Neural cell (in vitro differentiated cells): ENCODE measurements at regions not wholly inside any gene's neighbourhood (a gene's known extent, or its start where the extent isn't known, plus 50 kb on each side); places are given as distances from the start of the nearest gene placed in this dataset.

Source experiments
- H2AFZ ChIP-seq: fragments of 200-600, 300-800 bp; sonication (generic), shearing (Covaris generic); 2 replicates; pipeline ENCODE4 v1.6.0; 2014; ENCODE audit warnings: low read depth, mild to moderate bottlenecking, antibody characterized with exemption, low read length, moderate library complexity
- H3F3A ChIP-seq: fragments of 200-600 bp; shearing (Covaris generic); 2 replicates; pipeline ENCODE4 v1.6.1; 2016; ENCODE audit warnings: mild to moderate bottlenecking, moderate library complexity, mixed read lengths, antibody characterized with exemption, low read length; ENCODE audit not compliant: insufficient read depth, poor library complexity, severe bottlenecking
- H3K27ac ChIP-seq: fragments of 200-600, 300-800 bp; sonication (generic), shearing (Covaris generic); 2 replicates; pipeline ENCODE4 v1.5.1; 2014; ENCODE audit warnings: mild to moderate bottlenecking, low read length, moderate library complexity
- H3K27me3 ChIP-seq: fragments of 300-800, 200-600 bp; sonication (generic), shearing (Covaris generic); 2 replicates; pipeline ENCODE4 v1.6.0; 2014; ENCODE audit warnings: mild to moderate bottlenecking, low read depth, low read length, moderate library complexity; ENCODE audit not compliant: insufficient read depth
- H3K36me3 ChIP-seq: fragments of 300-800, 200-600 bp; sonication (generic), shearing (Covaris generic); 2 replicates; pipeline ENCODE4 v1.5.1; 2014; ENCODE audit warnings: mild to moderate bottlenecking, antibody characterized with exemption, low read length, moderate library complexity; ENCODE audit not compliant: insufficient read depth
- H3K4me2 ChIP-seq: fragments of 300-800, 200-600 bp; sonication (generic), shearing (Covaris generic); 2 replicates; pipeline ENCODE4 v1.6.0; 2014; ENCODE audit warnings: mild to moderate bottlenecking, low read length
- H3K4me3 ChIP-seq: fragments of 300-800, 200-600 bp; sonication (generic), shearing (Covaris generic); 2 replicates; pipeline ENCODE4 v1.5.1; 2014; ENCODE audit warnings: mild to moderate bottlenecking, low read length, moderate library complexity
- H3K79me2 ChIP-seq: fragments of 200-600 bp; shearing (Covaris generic); replicated peaks from 2 replicates; pipeline ENCODE4 v1.6.0; 2014; ENCODE audit warnings: mild to moderate bottlenecking, low read length, moderate library complexity; ENCODE audit not compliant: insufficient read depth
- H3K9ac ChIP-seq: fragments of 300-800, 200-600 bp; sonication (generic), shearing (Covaris generic); 2 replicates; pipeline ENCODE4 v1.6.1; 2016; ENCODE audit warnings: mild to moderate bottlenecking, low read length, mixed read lengths
- H3K9me2 ChIP-seq: fragments of 200-600 bp; shearing (Covaris generic); 2 replicates; pipeline ENCODE4 v1.6.1; 2016; ENCODE audit warnings: mild to moderate bottlenecking, low read length, mixed read lengths; ENCODE audit not compliant: insufficient read depth
- H3K9me3 ChIP-seq: fragments of 200-600, 300-800 bp; sonication (generic), shearing (Covaris generic); 2 replicates; pipeline ENCODE4 v1.6.1; 2016; ENCODE audit warnings: mild to moderate bottlenecking, mixed run types, low read length, moderate library complexity, mixed read lengths
- H4K20me1 ChIP-seq: fragments of 200-600 bp; shearing (Covaris generic); 2 replicates; pipeline ENCODE4 v1.6.1; 2016; ENCODE audit warnings: mild to moderate bottlenecking, mixed run types; ENCODE audit not compliant: insufficient read depth
- CTCF ChIP-seq: fragments of 450-650 bp; IDR thresholded peaks from 2 replicates; pipeline ENCODE4 v1.5.1; 2014; ENCODE audit warnings: antibody characterized with exemption, mild to moderate bottlenecking, moderate library complexity; ENCODE audit not compliant: poor library complexity, severe bottlenecking
- EP300 ChIP-seq: fragments of 450-650 bp; conservative IDR thresholded peaks from 2 replicates; pipeline ENCODE4 v1.6.1; 2014; ENCODE audit warnings: antibody characterized with exemption, mild to moderate bottlenecking, moderate library complexity; ENCODE audit not compliant: poor library complexity, severe bottlenecking
- EZH2 ChIP-seq: fragments of 200-600, 300-800 bp; shearing (Covaris generic), sonication (generic); IDR thresholded peaks from 2 replicates; pipeline ENCODE4 v1.6.1; 2014; ENCODE audit warnings: antibody characterized with exemption, low read length, borderline replicate concordance, mild to moderate bottlenecking; ENCODE audit not compliant: insufficient read depth, poor library complexity, severe bottlenecking
- MXI1 ChIP-seq: fragments of 450-650 bp; conservative IDR thresholded peaks from 2 replicates; pipeline ENCODE4 v1.6.1; 2014; ENCODE audit warnings: antibody characterized with exemption, mild to moderate bottlenecking; ENCODE audit not compliant: poor library complexity, severe bottlenecking
- POLR2AphosphoS5 ChIP-seq: IDR thresholded peaks from 2 replicates; pipeline ENCODE4 v1.6.1; 2012
- RAD21 ChIP-seq: fragments of 450-650 bp; conservative IDR thresholded peaks from 2 replicates; pipeline ENCODE4 v1.6.1; 2014; ENCODE audit warnings: antibody characterized with exemption, mild to moderate bottlenecking, moderate library complexity
- REST ChIP-seq: IDR thresholded peaks from 2 replicates; pipeline ENCODE4 v1.6.1; 2012; ENCODE audit warnings: borderline replicate concordance
- SMC3 ChIP-seq: fragments of 450-650 bp; conservative IDR thresholded peaks from 2 replicates; pipeline ENCODE4 v1.6.1; 2014; ENCODE audit warnings: antibody characterized with exemption, mild to moderate bottlenecking, moderate library complexity; ENCODE audit not compliant: poor library complexity
- TAF1 ChIP-seq: IDR thresholded peaks from 2 replicates; pipeline ENCODE4 v1.6.1; 2012; ENCODE audit warnings: low read depth

GRCh38 chr5:110094548-110094947 is 404.8 kb downstream of the MAN2A1 start:
- Histone ChIP-seq H3K79me2 (no peaks in the 10 kb centered on the region), H2AFZ (no peak overlapping the region), H3K9ac (no peak overlapping the region), H3K9me2 (no peaks in the 10 kb centered on the region), H3K9me3 (no peaks in the 10 kb centered on the region), H3F3A (no peaks in the 10 kb centered on the region), H3K27ac (no peak overlapping the region), H3K36me3 (no peaks in the 10 kb centered on the region), H3K4me2 (no peak overlapping the region), H3K27me3 (no peaks in the 10 kb centered on the region), H4K20me1 (no peaks in the 10 kb centered on the region), H3K4me3 (no peak overlapping the region)
- TF ChIP-seq RAD21, result no peak
- TF ChIP-seq POLR2AphosphoS5, result no peak
- no peak for TF ChIP-seq EZH2
- TF ChIP-seq REST, result no peak
- TF ChIP-seq CTCF, result no peak
- no peak for TF ChIP-seq MXI1
- no peak for TF ChIP-seq TAF1
- no peak for TF ChIP-seq EP300
- no peak for TF ChIP-seq SMC3

DNA sequence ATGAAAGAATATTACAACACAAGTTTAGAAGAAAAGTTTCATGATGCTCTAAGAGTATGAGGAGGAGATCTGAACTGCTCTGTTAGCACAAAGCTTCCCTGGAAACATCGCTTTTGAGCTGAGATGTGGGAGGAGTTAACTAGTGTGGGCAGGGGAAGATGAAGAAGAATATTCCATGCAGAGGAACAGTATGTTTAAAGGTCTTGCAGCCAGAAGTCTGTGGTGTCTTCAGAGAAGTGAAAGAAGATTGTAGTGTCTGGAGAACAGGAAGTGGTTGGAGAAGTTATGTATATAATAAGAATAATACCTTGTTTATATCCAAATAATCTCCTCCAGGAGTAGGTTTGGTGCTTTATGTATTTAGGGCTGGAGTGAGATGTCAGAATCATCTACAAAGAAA is 406.7 kb downstream of the MAN2A1 start:
- TF ChIP-seq REST, result no peak

More for the DNA sequence above, 406.7 kb downstream of the MAN2A1 start:
- Histone ChIP-seq H3K27ac (no peak overlapping the region), H3K36me3 (no peaks in the 10 kb centered on the region), H3K4me2 (no peak overlapping the region), H3K27me3 (no peaks in the 10 kb centered on the region), H3K4me3 (no peak overlapping the region), H4K20me1 (no peaks in the 10 kb centered on the region), H3K9ac (no peak overlapping the region), H3K79me2 (no peaks in the 10 kb centered on the region), H2AFZ (no peak overlapping the region), H3K9me2 (no peaks in the 10 kb centered on the region), H3K9me3 (no peaks in the 10 kb centered on the region), H3F3A (no peaks in the 10 kb centered on the region)
